ENCODE measurements at regions not wholly inside any gene's neighbourhood (a gene's known extent, or its start where the extent isn't known, plus 50 kb on each side); places are given as distances from the start of the nearest gene placed in this dataset.

DNA sequence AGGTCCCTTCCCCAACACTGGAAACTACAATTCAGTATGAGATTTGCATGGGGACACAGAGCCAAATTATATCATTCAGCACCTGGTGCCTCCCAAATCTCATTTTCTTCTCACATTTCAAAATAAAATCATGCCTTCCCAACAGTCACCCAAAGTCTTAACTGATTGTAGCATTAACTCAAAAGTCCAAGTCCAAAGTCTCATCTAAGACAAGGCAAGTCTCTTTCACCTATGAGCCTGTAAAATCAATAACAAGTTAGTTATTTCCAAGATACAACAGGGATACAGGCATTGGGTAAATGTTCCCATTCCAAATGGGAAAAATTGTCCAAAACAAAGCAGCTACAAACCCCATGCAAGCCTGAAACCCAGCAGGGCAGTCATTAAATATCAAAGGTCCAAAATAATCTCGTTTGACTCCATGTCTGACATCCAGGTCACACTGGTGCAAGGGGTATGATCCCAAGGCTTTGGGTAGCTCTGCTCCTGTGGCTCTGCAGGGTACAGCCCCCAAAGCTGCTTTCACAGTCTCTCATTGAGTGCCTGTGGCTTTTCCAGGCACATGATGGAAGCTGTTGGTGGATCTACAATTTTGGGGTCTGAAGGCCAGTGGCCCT is 1370.1 kb upstream of the DDX18 start:
- H3K9me3 ChIP-seq (replicated peaks in 1 of 11): peaks cover 0 to 9% (median 6%) of the 10 kb centered on the region in 11 experiments; a peak in 11 of 22 replicates
- no peak overlapping the region for H3K27ac ChIP-seq
- no peak overlapping the region for H3K4me2 ChIP-seq
- no peaks in the 10 kb centered on the region for H4K20me1 ChIP-seq
- no peak for TF ChIP-seq Cebpa-rat (IDR thresholded peaks at IDR 0.05)
- H3K4me1 ChIP-seq: no peaks in the 10 kb centered on the region
- H3K9ac ChIP-seq: no peak overlapping the region
- H3K27me3 ChIP-seq: no peaks in the 10 kb centered on the region
- H3K36me3 ChIP-seq: no peaks in the 10 kb centered on the region
- no peak overlapping the region for H3K4me3 ChIP-seq

DNA sequence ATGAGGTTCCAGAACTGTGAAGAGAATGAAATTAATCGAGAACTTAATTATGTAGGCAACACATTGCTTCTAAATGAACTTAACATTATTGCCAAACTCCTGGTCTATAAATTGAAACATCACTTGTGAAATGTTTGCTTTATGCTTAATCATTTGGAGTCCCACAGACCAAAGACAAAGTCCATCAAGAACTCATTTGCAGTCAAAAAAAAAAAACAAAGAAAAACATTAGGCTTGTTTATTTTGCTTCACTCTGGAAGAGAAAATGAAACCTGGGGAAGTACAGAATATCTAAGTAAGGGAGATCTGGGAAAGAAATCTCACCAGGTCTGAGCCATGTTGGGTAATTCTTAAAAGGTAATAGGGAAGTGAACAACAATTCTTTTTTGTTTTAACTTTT is 1363.5 kb upstream of the DDX18 start:
- Histone ChIP-seq H4K20me1 (no peaks in the 10 kb centered on the region), H3K4me2 (no peak overlapping the region), H3K27ac (no peak overlapping the region), H3K9ac (no peak overlapping the region), H3K9me3 (replicated peaks in 1 of 11) (peaks cover 0 to 9% (median 7%) of the 10 kb centered on the region in 11 experiments; a peak in 8 of 22 replicates), H3K4me1 (no peaks in the 10 kb centered on the region), H3K4me3 (no peak overlapping the region), H3K36me3 (no peaks in the 10 kb centered on the region), H3K27me3 (no peaks in the 10 kb centered on the region)
- TF ChIP-seq Cebpa-rat (IDR thresholded peaks at IDR 0.05): no peak

DNA sequence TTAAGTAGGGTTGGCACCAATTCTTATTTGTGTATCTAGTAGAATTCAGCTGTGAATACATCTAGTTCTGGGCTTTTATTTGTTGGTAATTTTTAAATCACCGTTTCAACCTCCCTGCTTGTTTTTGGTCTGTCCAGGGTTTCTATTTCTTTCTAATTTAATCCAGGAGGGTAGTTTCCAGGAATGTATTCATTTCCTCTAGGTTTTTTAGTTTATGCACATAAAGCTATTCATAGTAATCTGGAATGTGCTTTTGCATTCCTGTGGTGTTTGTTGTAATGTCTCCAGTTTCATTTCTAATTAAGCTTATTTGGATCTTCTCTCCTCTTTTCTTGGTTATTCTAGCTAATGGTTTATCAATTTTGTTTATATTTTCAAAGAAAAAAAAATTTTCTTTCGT is 1361.8 kb upstream of the DDX18 start:
- no peaks in the 10 kb centered on the region for H4K20me1 ChIP-seq
- peaks cover 0 to 15% (median 8%) of the 10 kb centered on the region in 11 experiments; a peak in 11 of 22 replicates for H3K9me3 ChIP-seq (replicated peaks in 1 of 11)
- no peaks in the 10 kb centered on the region for H3K36me3 ChIP-seq
- H3K9ac ChIP-seq: no peak overlapping the region
- TF ChIP-seq Cebpa-rat (IDR thresholded peaks at IDR 0.05): no peak
- no peak overlapping the region for H3K4me2 ChIP-seq
- no peak overlapping the region for H3K27ac ChIP-seq
- H3K4me1 ChIP-seq: peaks cover 0 to 9% (median 2%) of the 10 kb centered on the region in 10 experiments; a peak in 5 of 20 replicates
- H3K27me3 ChIP-seq: no peaks in the 10 kb centered on the region
- H3K4me3 ChIP-seq: no peak overlapping the region

GRCh38 chr2:116456429-116456828 is 1358.1 kb upstream of the DDX18 start:
- Histone ChIP-seq H3K4me3 (no peak overlapping the region), H3K9me3 (replicated peaks in 1 of 11) (peaks cover 0 to 15% (median 8%) of the 10 kb centered on the region in 11 experiments; a peak in 11 of 22 replicates), H3K27me3 (no peaks in the 10 kb centered on the region), H3K27ac (no peak overlapping the region), H3K9ac (no peak overlapping the region), H3K4me2 (no peak overlapping the region; a peak in 1 of 22 replicates), H3K36me3 (no peaks in the 10 kb centered on the region), H3K4me1 (peaks cover 0 to 9% (median 2%) of the 10 kb centered on the region in 10 experiments; a peak in 5 of 20 replicates), H4K20me1 (no peaks in the 10 kb centered on the region)
- no peak for TF ChIP-seq Cebpa-rat (IDR thresholded peaks at IDR 0.05)

DNA sequence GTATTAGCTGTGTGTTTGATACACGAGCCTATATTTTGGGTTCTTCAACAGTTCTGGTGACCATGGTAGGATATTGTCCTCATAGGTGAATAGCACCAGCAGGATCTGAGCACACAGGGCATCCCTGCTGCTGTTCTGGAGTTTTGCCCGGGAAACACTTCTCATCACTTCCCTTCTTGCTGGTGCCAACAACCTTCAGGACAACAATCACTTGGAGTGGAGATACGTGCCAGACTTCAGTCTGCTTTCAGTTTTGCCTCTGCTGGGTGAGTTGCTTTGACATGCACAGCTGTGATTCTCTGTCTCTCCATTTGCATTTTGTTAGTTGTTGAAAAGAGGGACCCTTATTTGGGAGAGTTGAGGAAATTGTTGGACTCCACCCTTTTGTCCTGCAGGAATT is 1347.2 kb upstream of the DDX18 start:
- no peak for TF ChIP-seq Cebpa-rat (IDR thresholded peaks at IDR 0.05)
- no peaks in the 10 kb centered on the region for H3K36me3 ChIP-seq
- no peaks in the 10 kb centered on the region for H4K20me1 ChIP-seq
- no peak overlapping the region for H3K4me2 ChIP-seq
- no peaks in the 10 kb centered on the region for H3K4me1 ChIP-seq
- no peak overlapping the region for H3K27ac ChIP-seq
- no peak overlapping the region for H3K4me3 ChIP-seq
- peaks cover 16 to 31% (median 28%) of the 10 kb centered on the region in 11 experiments for H3K9me3 ChIP-seq (replicated peaks in 1 of 11)
- no peaks in the 10 kb centered on the region for H3K27me3 ChIP-seq
- H3K9ac ChIP-seq: no peak overlapping the region

DNA sequence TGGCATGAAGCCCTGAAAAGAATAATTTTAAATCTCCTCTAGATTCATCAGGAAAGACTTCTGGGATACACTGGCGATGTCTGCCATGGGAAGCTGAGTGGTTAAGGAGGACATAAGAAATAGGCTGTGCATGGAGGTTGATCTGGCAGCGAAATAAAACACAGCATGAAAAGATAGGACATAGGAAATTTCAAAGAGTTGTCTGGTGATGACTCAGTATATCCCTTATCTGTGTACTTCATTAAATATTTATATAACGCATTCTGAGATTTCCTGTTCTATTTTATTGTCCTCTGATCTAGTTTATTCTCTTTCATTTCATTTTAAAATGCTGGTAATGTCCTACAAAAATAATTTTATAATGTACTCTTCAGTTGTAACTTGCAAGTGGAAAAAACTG is 1337.3 kb upstream of the DDX18 start:
- TF ChIP-seq Cebpa-rat (IDR thresholded peaks at IDR 0.05): no peak
- H3K27ac ChIP-seq: no peak overlapping the region
- H3K4me1 ChIP-seq: no peaks in the 10 kb centered on the region
- no peak overlapping the region for H3K4me3 ChIP-seq
- no peaks in the 10 kb centered on the region for H4K20me1 ChIP-seq
- no peaks in the 10 kb centered on the region for H3K27me3 ChIP-seq
- no peak overlapping the region for H3K4me2 ChIP-seq
- no peaks in the 10 kb centered on the region for H3K36me3 ChIP-seq
- no peak overlapping the region for H3K9ac ChIP-seq
- no peaks in the 10 kb centered on the region for H3K9me3 ChIP-seq (replicated peaks in 1 of 11)

- no peak overlapping the region for H3K9ac ChIP-seq
- no peaks in the 10 kb centered on the region for H3K27me3 ChIP-seq
- peaks cover 12 to 22% (median 19%) of the 10 kb centered on the region in 11 experiments; a peak in 19 of 22 replicates for H3K9me3 ChIP-seq (replicated peaks in 1 of 11)
- H3K4me3 ChIP-seq: no peak overlapping the region
- no peak overlapping the region for H3K4me2 ChIP-seq
- no peaks in the 10 kb centered on the region for H3K36me3 ChIP-seq
- no peaks in the 10 kb centered on the region for H3K4me1 ChIP-seq
- no peak overlapping the region for H3K27ac ChIP-seq
- no peak for TF ChIP-seq Cebpa-rat (IDR thresholded peaks at IDR 0.05)
- no peaks in the 10 kb centered on the region for H4K20me1 ChIP-seq
Observed at GRCh38 chr2:116487336-116487735, 1327.2 kb upstream of the DDX18 start.

DNA sequence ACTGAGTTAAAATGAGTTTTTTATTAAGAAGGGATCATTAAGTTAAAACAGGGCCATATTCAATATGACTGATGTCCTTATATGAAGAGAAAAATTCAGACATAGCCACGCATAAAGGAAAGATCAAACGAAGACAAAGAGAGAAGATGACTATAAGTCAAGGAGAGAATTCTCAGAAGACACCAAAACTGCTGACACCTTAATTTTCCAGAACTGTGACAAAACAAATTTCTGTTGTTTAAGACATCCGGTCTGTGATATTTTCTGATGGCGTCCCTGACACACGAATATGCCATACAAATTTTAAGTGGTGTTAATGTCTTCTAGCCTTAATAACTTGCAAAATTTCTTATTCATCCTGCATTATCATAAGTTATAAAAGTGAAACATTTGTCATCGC is 1325.2 kb upstream of the DDX18 start:
- H4K20me1 ChIP-seq: no peaks in the 10 kb centered on the region
- peaks cover 10 to 22% (median 18%) of the 10 kb centered on the region in 11 experiments; a peak in 19 of 22 replicates for H3K9me3 ChIP-seq (replicated peaks in 1 of 11)
- no peak overlapping the region for H3K4me2 ChIP-seq
- no peak overlapping the region for H3K27ac ChIP-seq
- TF ChIP-seq Cebpa-rat (IDR thresholded peaks at IDR 0.05): no peak
- no peak overlapping the region for H3K9ac ChIP-seq
- no peak overlapping the region for H3K4me3 ChIP-seq
- no peaks in the 10 kb centered on the region for H3K27me3 ChIP-seq
- H3K36me3 ChIP-seq: no peaks in the 10 kb centered on the region
- H3K4me1 ChIP-seq: no peaks in the 10 kb centered on the region

DNA sequence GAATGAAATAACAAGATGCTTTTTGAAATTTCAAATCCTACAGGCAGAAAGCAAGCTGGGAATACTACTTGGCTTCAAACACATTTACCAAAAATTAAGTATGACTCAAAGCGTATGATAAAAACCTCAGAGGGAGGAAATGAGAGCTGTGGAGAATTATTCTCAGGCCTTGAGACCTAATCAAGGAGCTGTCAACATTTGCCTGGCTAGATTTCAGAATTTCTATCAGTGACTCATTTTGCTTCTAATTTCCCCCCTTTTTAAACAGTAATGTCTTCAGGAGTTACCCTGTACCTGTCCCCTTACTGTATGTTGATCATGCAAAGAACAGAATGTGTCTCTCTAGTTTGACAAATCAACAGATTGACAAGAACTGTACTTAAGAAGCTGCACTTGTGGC is 1324.5 kb upstream of the DDX18 start:
- Histone ChIP-seq H3K36me3 (no peaks in the 10 kb centered on the region), H3K9me3 (replicated peaks in 1 of 11) (peaks cover 3 to 15% (median 12%) of the 10 kb centered on the region in 11 experiments; a peak in 19 of 22 replicates), H4K20me1 (no peaks in the 10 kb centered on the region), H3K27me3 (no peaks in the 10 kb centered on the region), H3K9ac (no peak overlapping the region), H3K4me3 (no peak overlapping the region), H3K4me1 (no peaks in the 10 kb centered on the region), H3K27ac (no peak overlapping the region), H3K4me2 (no peak overlapping the region)
- no peak for TF ChIP-seq Cebpa-rat (IDR thresholded peaks at IDR 0.05)

GRCh38 chr2:116490511-116491145 is 1323.9 kb upstream of the DDX18 start:
- no peaks in the 10 kb centered on the region for H3K36me3 ChIP-seq
- H3K4me1 ChIP-seq: no peaks in the 10 kb centered on the region
- no peaks in the 10 kb centered on the region for H3K27me3 ChIP-seq
- no peak overlapping the region for H3K9ac ChIP-seq
- H3K4me3 ChIP-seq: no peak overlapping the region
- no peak overlapping the region for H3K4me2 ChIP-seq
- no peak for TF ChIP-seq Cebpa-rat (IDR thresholded peaks at IDR 0.05)
- no peak overlapping the region for H3K27ac ChIP-seq
- H4K20me1 ChIP-seq: no peaks in the 10 kb centered on the region
- H3K9me3 ChIP-seq (replicated peaks in 1 of 11): peaks cover 0 to 8% (median 5%) of the 10 kb centered on the region in 11 experiments; a peak in 10 of 22 replicates
